ENCODE measurements at regions not wholly inside any gene's neighbourhood (a gene's known extent, or its start where the extent isn't known, plus 50 kb on each side); places are given as distances from the start of the nearest gene placed in this dataset.

- Histone ChIP-seq H3K4me1 (peaks cover 16% of the 10 kb centered on the region), H3K27ac (no peak overlapping the region), H3K9me3 (no peaks in the 10 kb centered on the region), H3K4me3 (no peak overlapping the region), H3K27me3 (no peaks in the 10 kb centered on the region), H3K36me3 (no peaks in the 10 kb centered on the region)
- no peak for DNase-seq (ENCODE audit: low spot score in 2 of 2)
- TF ChIP-seq POLR2AphosphoS5 (IDR thresholded peaks at IDR 0.05) (no peak), POLR2A (IDR thresholded peaks at IDR 0.05) (no peak), EP300 (IDR thresholded peaks at IDR 0.05) (no peak), CTCF (IDR thresholded peaks at IDR 0.05) (no peak)
- 97% methylated on average over 6 of the region's 8 CpGs for WGBS
These were observed 288.2 kb upstream of the ZMIZ1 start for GRCh38 chr10:78780551-78780961.

GRCh38 chr10:78781251-78781913 lies 287.4 kb upstream of the ZMIZ1 start:
- no peaks in the 10 kb centered on the region for H3K9me3 ChIP-seq
- no peaks in the 10 kb centered on the region for H3K27me3 ChIP-seq
- 95% methylated on average over 4 of the region's 10 CpGs for WGBS
- H3K36me3 ChIP-seq, result no peaks in the 10 kb centered on the region
- peaks cover 8% of the 10 kb centered on the region for H3K4me1 ChIP-seq
- DNase-seq (ENCODE audit: low spot score in 2 of 2), result no peak
- no peak overlapping the region for H3K4me3 ChIP-seq
- no peak for TF ChIP-seq POLR2AphosphoS5 (IDR thresholded peaks at IDR 0.05)
- H3K27ac ChIP-seq, result no peak overlapping the region

- TF ChIP-seq EP300 (IDR thresholded peaks at IDR 0.05) (no peak), CTCF (IDR thresholded peaks at IDR 0.05) (no peak), POLR2AphosphoS5 (IDR thresholded peaks at IDR 0.05) (no peak), POLR2A (IDR thresholded peaks at IDR 0.05) (no peak)
- no peaks in the 10 kb centered on the region for H3K9me3 ChIP-seq
- no peaks in the 10 kb centered on the region for H3K36me3 ChIP-seq
- H3K4me1 ChIP-seq, result peaks cover 3% of the 10 kb centered on the region
- no peak overlapping the region for H3K4me3 ChIP-seq
- no peak for DNase-seq (ENCODE audit: low spot score in 2 of 2)
- WGBS, result 94% methylated on average over 6 of the region's 6 CpGs
- H3K27me3 ChIP-seq, result no peaks in the 10 kb centered on the region
- H3K27ac ChIP-seq, result no peak overlapping the region
These were observed 286.8 kb upstream of the ZMIZ1 start for GRCh38 chr10:78781991-78782390.

GRCh38 chr10:78782441-78782840 lies 286.3 kb upstream of the ZMIZ1 start:
- TF ChIP-seq CTCF (IDR thresholded peaks at IDR 0.05) (no peak), POLR2A (IDR thresholded peaks at IDR 0.05) (no peak), EP300 (IDR thresholded peaks at IDR 0.05) (no peak), POLR2AphosphoS5 (IDR thresholded peaks at IDR 0.05) (no peak)
- Histone ChIP-seq H3K36me3 (no peaks in the 10 kb centered on the region), H3K4me3 (no peak overlapping the region), H3K4me1 (no peaks in the 10 kb centered on the region), H3K9me3 (no peaks in the 10 kb centered on the region), H3K27ac (no peak overlapping the region), H3K27me3 (no peaks in the 10 kb centered on the region)
- 94% methylated on average over 6 of the region's 6 CpGs for WGBS
- no peak for DNase-seq (ENCODE audit: low spot score in 2 of 2)

GRCh38 chr10:78783753-78784152 lies 285.0 kb upstream of the ZMIZ1 start:
- TF ChIP-seq POLR2AphosphoS5 (IDR thresholded peaks at IDR 0.05), result no peak
- TF ChIP-seq EP300 (IDR thresholded peaks at IDR 0.05), result no peak
- TF ChIP-seq POLR2A (IDR thresholded peaks at IDR 0.05), result no peak
- TF ChIP-seq CTCF (IDR thresholded peaks at IDR 0.05), result no peak
- Histone ChIP-seq H3K27ac (no peak overlapping the region), H3K4me3 (no peak overlapping the region), H3K36me3 (no peaks in the 10 kb centered on the region), H3K27me3 (no peaks in the 10 kb centered on the region), H3K9me3 (no peaks in the 10 kb centered on the region), H3K4me1 (no peaks in the 10 kb centered on the region)
- WGBS, result 87% methylated on average over 3 of the region's 3 CpGs
- DNase-seq (ENCODE audit: low spot score in 2 of 2), result no peak

- DNase-seq (ENCODE audit: low spot score in 2 of 2), result no peak
- Histone ChIP-seq H3K27me3 (no peaks in the 10 kb centered on the region), H3K9me3 (no peaks in the 10 kb centered on the region), H3K4me1 (no peaks in the 10 kb centered on the region), H3K4me3 (no peak overlapping the region), H3K27ac (no peak overlapping the region), H3K36me3 (no peaks in the 10 kb centered on the region)
- WGBS, result 27% methylated on average over 3 of the region's 3 CpGs
- no peak for TF ChIP-seq EP300 (IDR thresholded peaks at IDR 0.05)
- TF ChIP-seq POLR2A (IDR thresholded peaks at IDR 0.05), result no peak
- no peak for TF ChIP-seq POLR2AphosphoS5 (IDR thresholded peaks at IDR 0.05)
- no peak for TF ChIP-seq CTCF (IDR thresholded peaks at IDR 0.05)
These were observed 284.2 kb upstream of the ZMIZ1 start for GRCh38 chr10:78784546-78784945.

All from suprapubic skin (tissue), 4 donors.